GM12878 (cell line): ENCODE measurements at regions not wholly inside any gene's neighbourhood (a gene's known extent, or its start where the extent isn't known, plus 50 kb on each side); places are given as distances from the start of the nearest gene placed in this dataset.
A peak's percentile ranks its signal among the peaks of the same experiment; 100 is the strongest.

Experiments
- ATAC-seq: fragments of 200-7000 bp; cut with Tn5 transposase; 3 replicates; pipeline ENCODE4 v1.9.1; 2020; ENCODE audit warnings: mild to moderate bottlenecking, moderate library complexity
- BruUV-seq: library from RNA; stranded (reverse); fragments of 400-500 nt; replicated peaks from 2 replicates; lab custom pipeline; 2021; lab: Mats Ljungman, UMichigan
- CTCF ChIA-PET: fragments of 300-600 bp; sonication (Branson Sonifier 250); formaldehyde crosslinking; extraction: SDS; loops from one replicate; lab custom pipeline; 2021; ENCODE audit warnings: inconsistent platforms; lab: Yijun Ruan, JAX
- POLR2A ChIA-PET: fragments of 350-600 bp; formaldehyde crosslinking; extraction: SDS; loops from one replicate; lab custom pipeline; 2021; ENCODE audit warnings: inconsistent platforms; lab: Charles Lee
- RAD21 ChIA-PET: fragments of 300-600 bp; sonication (Branson Sonifier 250); formaldehyde crosslinking; loops from one replicate; lab custom pipeline; 2023; ENCODE audit warnings: antibody characterized with exemption; ENCODE audit not compliant: unreplicated experiment; lab: Charles Lee
- SMC1A ChIA-PET: fragments of 300-600 bp; sonication (Branson Sonifier 250); formaldehyde crosslinking; loops from one replicate; lab custom pipeline; 2023; ENCODE audit not compliant: unreplicated experiment, uncharacterized antibody; lab: Charles Lee
- DNase-seq: peaks from one replicate; pipeline ENCODE4 v3.0.0-alpha.2; 2011; ENCODE audit warnings: low read depth, low spot score
- FAIRE-seq: peaks from 3 replicates; lab custom pipeline; 2011; peaks lifted over from hg19 to GRCh38; lab: Jason Lieb, UNC
- H2AFZ ChIP-seq: 2 replicates; pipeline ENCODE4 v1.6.0; 2011; ENCODE audit warnings: low read depth, low read length, control low read depth; ENCODE audit not compliant: control insufficient read depth
- H3K27ac ChIP-seq: 2 replicates; pipeline ENCODE4 v1.5.1; 2011; ENCODE audit warnings: control low read depth; ENCODE audit not compliant: control insufficient read depth, insufficient read depth
- H3K27me3 ChIP-seq, 2 experiments: replicated peaks in 1 of 2; 2 replicates each; pipeline versions ENCODE4 v1.6.0 to v1.6.1; 2011; ENCODE audit warnings: low read length in 1 of 2; ENCODE audit not compliant: control insufficient read depth in 2 of 2, insufficient read depth in 2 of 2
- H3K36me3 ChIP-seq, 2 experiments: 2 replicates each; pipeline ENCODE4 v1.5.1; 2011; ENCODE audit warnings: low read length in 1 of 2; ENCODE audit not compliant: control insufficient read depth in 2 of 2, insufficient read depth in 2 of 2
- H3K4me1 ChIP-seq: 2 replicates; pipeline ENCODE4 v1.6.1; 2011; ENCODE audit warnings: mild to moderate bottlenecking, low read length, moderate library complexity, mixed read lengths; ENCODE audit not compliant: control insufficient read depth, insufficient read depth
- H3K4me2 ChIP-seq: 2 replicates; pipeline ENCODE4 v1.6.0; 2011; ENCODE audit warnings: control low read depth; ENCODE audit not compliant: control insufficient read depth, insufficient read depth
- H3K4me3 ChIP-seq: fragments of 200-600 bp; sonication (generic); 2 replicates; pipeline ENCODE4 v1.5.1; 2016
- H3K79me2 ChIP-seq: 2 replicates; pipeline ENCODE4 v1.6.0; 2011; ENCODE audit warnings: low read length; ENCODE audit not compliant: control insufficient read depth, insufficient read depth
- H3K9ac ChIP-seq: 2 replicates; pipeline ENCODE4 v1.8.0; 2011; ENCODE audit warnings: low read length, control low read depth, mixed read lengths; ENCODE audit not compliant: control insufficient read depth, insufficient read depth
- H3K9me3 ChIP-seq: replicated peaks from 3 replicates; pipeline ENCODE4 v1.5.1; 2011; ENCODE audit warnings: mild to moderate bottlenecking, low read length; ENCODE audit not compliant: control insufficient read depth, insufficient read depth
- H4K20me1 ChIP-seq: 2 replicates; pipeline ENCODE4 v1.6.0; 2011; ENCODE audit not compliant: control insufficient read depth, insufficient read depth
- BACH1 ChIP-seq: fragments of 450-650 bp; IDR thresholded peaks from 2 replicates; pipeline ENCODE4 v1.6.1; 2017; ENCODE audit warnings: mild to moderate bottlenecking, borderline replicate concordance
- CHD1 ChIP-seq: IDR thresholded peaks from 2 replicates; pipeline ENCODE4 v1.6.1; 2012; ENCODE audit warnings: low read depth, low read length, improper control_type of control experiment
- EGR1 ChIP-seq, 2 experiments: IDR thresholded peaks; 1 replicate in 1 of 2; 2 replicates in 1 of 2; pipeline ENCODE4 v1.6.1; 2011 to 2012; ENCODE audit warnings: low read depth in 2 of 2, low read length in 2 of 2, borderline replicate concordance in 1 of 2, mild to moderate bottlenecking in 1 of 2, moderate library complexity in 1 of 2
- GATAD2B ChIP-seq: fragments of 450-650 bp; conservative IDR thresholded peaks from 2 replicates; pipeline ENCODE4 v1.6.1; 2017; ENCODE audit warnings: low read depth, mild to moderate bottlenecking, moderate library complexity
- IRF4 ChIP-seq: IDR thresholded peaks from 2 replicates; pipeline ENCODE4 v1.6.1; 2011; ENCODE audit warnings: low read depth, low read length
- JUNB ChIP-seq: IDR thresholded peaks from 2 replicates; pipeline ENCODE4 v1.6.1; 2016; ENCODE audit warnings: antibody characterized with exemption, mild to moderate bottlenecking
- JUND ChIP-seq: IDR thresholded peaks from 2 replicates; pipeline ENCODE4 v1.6.1; 2012; ENCODE audit warnings: low read depth, mild to moderate bottlenecking, low read length, improper control_type of control experiment, moderate library complexity
- LARP7 ChIP-seq: fragments of 450-650 bp; IDR thresholded peaks from 2 replicates; pipeline ENCODE4 v1.6.1; 2017; ENCODE audit warnings: mild to moderate bottlenecking
- MEF2B ChIP-seq: fragments of 450-650 bp; IDR thresholded peaks from 2 replicates; pipeline ENCODE4 v1.6.1; 2018; ENCODE audit warnings: mild to moderate bottlenecking, moderate library complexity; ENCODE audit not compliant: partially characterized antibody, poor library complexity, severe bottlenecking
- MLLT1 ChIP-seq: fragments of 450-650 bp; IDR thresholded peaks from 2 replicates; pipeline ENCODE4 v1.6.1; 2016; ENCODE audit warnings: mild to moderate bottlenecking
- NFIC ChIP-seq: IDR thresholded peaks from 2 replicates; pipeline ENCODE4 v1.6.1; 2012; ENCODE audit warnings: low read depth, mild to moderate bottlenecking, inconsistent platforms, low read length, moderate library complexity
- NR2C2 ChIP-seq: IDR thresholded peaks from 2 replicates; pipeline ENCODE4 v1.6.1; 2011; ENCODE audit warnings: borderline replicate concordance, low read depth; ENCODE audit not compliant: control insufficient read depth, insufficient read length
- PKNOX1 ChIP-seq: fragments of 450-650 bp; IDR thresholded peaks from 2 replicates; pipeline ENCODE4 v1.6.1; 2016; ENCODE audit warnings: mild to moderate bottlenecking
- POLR2A ChIP-seq: IDR thresholded peaks from 2 replicates; pipeline ENCODE4 v1.6.1; 2011; ENCODE audit warnings: low read depth, mild to moderate bottlenecking, low read length
- POLR2AphosphoS5 ChIP-seq: IDR thresholded peaks from 2 replicates; pipeline ENCODE4 v1.6.1; 2011; ENCODE audit warnings: mild to moderate bottlenecking, low read length, inconsistent platforms
- RUNX3 ChIP-seq: IDR thresholded peaks from 2 replicates; pipeline ENCODE4 v1.6.1; 2012; ENCODE audit warnings: low read length, inconsistent platforms
- SRF ChIP-seq, 2 experiments: IDR thresholded peaks; 2 replicates each; pipeline ENCODE4 v1.6.1; 2011; ENCODE audit warnings: low read depth in 2 of 2, low read length in 2 of 2, mild to moderate bottlenecking in 1 of 2, moderate library complexity in 1 of 2
- STAT3 ChIP-seq: IDR thresholded peaks from 2 replicates; pipeline ENCODE4 v1.6.1; 2011; ENCODE audit warnings: low read depth, low read length, improper control_type of control experiment
- TAF1 ChIP-seq: IDR thresholded peaks from 2 replicates; pipeline ENCODE4 v1.6.1; 2011; ENCODE audit warnings: mild to moderate bottlenecking, low read depth, low read length, borderline replicate concordance
- TCF12 ChIP-seq: IDR thresholded peaks from 2 replicates; pipeline ENCODE4 v1.6.1; 2011; ENCODE audit warnings: low read depth, mild to moderate bottlenecking, low read length
- YBX1 ChIP-seq: fragments of 450-650 bp; IDR thresholded peaks from 2 replicates; pipeline ENCODE4 v1.6.1; 2016; ENCODE audit warnings: antibody characterized with exemption
- WGBS: methylation state at CpG from one replicate; pipeline ENCODE4 v1.1.6; 2016; ENCODE audit warnings: low lambda C conversion rate; ENCODE audit not compliant: insufficient replicate concordance, insufficient coverage; ENCODE audit errors: missing lambda C conversion rate; 5-methylcytosine and 5-hydroxymethylcytosine counted together
- in situ Hi-C: fragments of 300-500 bp; cut with MboI; formaldehyde crosslinking; loops from 9 replicates; pipeline ENCODE4 v1.14.3; 2018; ENCODE audit warnings: mixed read lengths
- intact Hi-C: fragments of 100-400 bp; cut with micrococcal nuclease; formaldehyde crosslinking; loops from one replicate; pipeline ENCODE4 v1.14.2; 2022; ENCODE audit not compliant: unreplicated experiment
- TF ChIP-seq, protein P1 (sequence below): IDR thresholded peaks from 2 replicates; pipeline ENCODE4 v1.6.1; 2011; ENCODE audit warnings: mild to moderate bottlenecking, low read depth, low read length, moderate library complexity; ENCODE audit not compliant: insufficient replicate concordance

GRCh38 chr6:144653885-144654505 lies 368.9 kb downstream of the UTRN start:
- BruUV-seq = no TSS peak
- peaks cover 8% of the 10 kb centered on the region for H3K4me1 ChIP-seq
- intact Hi-C loops = loop anchor here (5.0 kb wide), 1 partner anchor 67 kb away; no protein-coding TSS in a partner anchor
- TF ChIP-seq MEF2B = peak; percentile 69
- no peak for TF ChIP-seq IRF4
- TF ChIP-seq NFIC = peak; percentile 85
- no peak for TF ChIP-seq GATAD2B
- TF ChIP-seq POLR2A = no peak
- no peak for TF ChIP-seq TAF1
- no peak for TF ChIP-seq POLR2AphosphoS5
- no peak for TF ChIP-seq SRF (IDR thresholded peaks at IDR 0.05; ENCODE audit: low read depth in 2 of 2, low read length in 2 of 2)
- TF ChIP-seq NR2C2 = no peak
- no peak for TF ChIP-seq JUND
- TF ChIP-seq YBX1 = no peak
- peak; percentile 91 for TF ChIP-seq MLLT1
- TF ChIP-seq, protein P1, sequence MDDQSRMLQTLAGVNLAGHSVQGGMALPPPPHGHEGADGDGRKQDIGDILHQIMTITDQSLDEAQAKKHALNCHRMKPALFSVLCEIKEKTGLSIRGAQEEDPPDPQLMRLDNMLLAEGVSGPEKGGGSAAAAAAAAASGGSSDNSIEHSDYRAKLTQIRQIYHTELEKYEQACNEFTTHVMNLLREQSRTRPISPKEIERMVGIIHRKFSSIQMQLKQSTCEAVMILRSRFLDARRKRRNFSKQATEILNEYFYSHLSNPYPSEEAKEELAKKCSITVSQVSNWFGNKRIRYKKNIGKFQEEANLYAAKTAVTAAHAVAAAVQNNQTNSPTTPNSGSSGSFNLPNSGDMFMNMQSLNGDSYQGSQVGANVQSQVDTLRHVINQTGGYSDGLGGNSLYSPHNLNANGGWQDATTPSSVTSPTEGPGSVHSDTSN = no peak
- no peak for TF ChIP-seq LARP7
- TF ChIP-seq CHD1 = no peak
- peak; percentile 73 for TF ChIP-seq JUNB
- TF ChIP-seq EGR1 (IDR thresholded peaks at IDR 0.05; ENCODE audit: borderline replicate concordance in 1 of 2, low read depth in 2 of 2, low read length in 2 of 2) = no peak
- no peak; the same call in 1 of the 2 replicates for TF ChIP-seq PKNOX1
- no peak for TF ChIP-seq BACH1
- 0 out of 2 replicates have a peak, but pooled peaks have one; percentile 24 for TF ChIP-seq STAT3
- TF ChIP-seq TCF12 = no peak
- peak; percentile 84 for TF ChIP-seq RUNX3

More at GRCh38 chr6:144653885-144654505, 368.9 kb downstream of the UTRN start:
- peak; percentile 97 for ATAC-seq
- in situ Hi-C loops = no loop called here
- Histone ChIP-seq H3K27me3 (no peaks in the 10 kb centered on the region), H3K4me3 (peak overlapping the region; percentile 19; the same call in 1 of the 2 replicates), H3K4me2 (peak overlapping the region; percentile 77), H2AFZ (peak overlapping the region; percentile 28), H3K9me3 (no peaks in the 10 kb centered on the region; the same call in 2 of the 3 replicates), H3K9ac (no peak overlapping the region), H3K27ac (peak overlapping the region; percentile 50), H4K20me1 (no peaks in the 10 kb centered on the region), H3K79me2 (no peaks in the 10 kb centered on the region; the same call in 1 of the 2 replicates), H3K36me3 (no peaks in the 10 kb centered on the region)
- ChIA-PET POLR2A (interaction anchor here (0.6 kb wide), 1 partner anchor 115 kb away, joined by 3 read pairs; no protein-coding TSS in a partner anchor), SMC1A (interaction anchor here (0.7 to 2.9 kb wide), 11 partner anchors 10 to 124 kb away, joined by 3 to 15 read pairs (median 5); no protein-coding TSS in a partner anchor), RAD21 (interaction anchor here (0.8 to 1.6 kb wide), 8 partner anchors 11 to 127 kb away, joined by 3 to 11 read pairs (median 4); no protein-coding TSS in a partner anchor), CTCF (interaction anchor here (0.5 to 3.1 kb wide), 4 partner anchors 13 to 148 kb away, joined by 3 to 16 read pairs (median 4); no protein-coding TSS in a partner anchor)
- WGBS = 8% methylated on average over 6 of the region's 6 CpGs
- peak; percentile 73 for FAIRE-seq
- peak; percentile 45 for DNase-seq
